ENCODE measurements at regions not wholly inside any gene's neighbourhood (a gene's known extent, or its start where the extent isn't known, plus 50 kb on each side); places are given as distances from the start of the nearest gene placed in this dataset.
"Not testable (repeated sequence)": the region's sequence is repeated elsewhere in the genome, so short reads cannot be mapped to it uniquely, and the experiment has no call there.

GRCh38 chr13:100773923-100774663 lies 99.5 kb upstream of the TMTC4 start:
- intact Hi-C loops (cut with micrococcal nuclease): no loop called here

- intact Hi-C loops (cut with micrococcal nuclease): no loop called here
Measured at GRCh38 chr13:100773429-100773828, 98.8 kb upstream of the TMTC4 start.

GRCh38 chr13:100767192-100767591 lies 92.6 kb upstream of the TMTC4 start:
- intact Hi-C loops (cut with micrococcal nuclease): no loop called here

GRCh38 chr13:100766570-100766969 lies 92.0 kb upstream of the TMTC4 start:
- intact Hi-C loops (cut with micrococcal nuclease): not testable (repeated sequence)

GRCh38 chr13:100764937-100765336 lies 90.3 kb upstream of the TMTC4 start:
- intact Hi-C loops (cut with micrococcal nuclease): no loop called here

- intact Hi-C loops (cut with micrococcal nuclease): not testable (repeated sequence)
Measured at GRCh38 chr13:100762126-100762525, 87.5 kb upstream of the TMTC4 start.

- intact Hi-C loops (cut with micrococcal nuclease): no loop called here
Measured at GRCh38 chr13:100755891-100756290, 81.3 kb upstream of the TMTC4 start.

- intact Hi-C loops (cut with micrococcal nuclease): no loop called here
Measured at GRCh38 chr13:100754459-100754858, 79.9 kb upstream of the TMTC4 start.

- intact Hi-C loops (cut with micrococcal nuclease): no loop called here
Measured at GRCh38 chr13:100753376-100753775, 78.8 kb upstream of the TMTC4 start.

- intact Hi-C loops (cut with micrococcal nuclease): no loop called here
Measured at GRCh38 chr13:100751826-100752225, 77.2 kb upstream of the TMTC4 start.

GRCh38 chr13:100746953-100747683 lies 72.5 kb upstream of the TMTC4 start:
- intact Hi-C loops (cut with micrococcal nuclease): no loop called here

- intact Hi-C loops (cut with micrococcal nuclease): no loop called here
Measured at GRCh38 chr13:100738176-100738855, 63.7 kb upstream of the TMTC4 start.

- intact Hi-C loops (cut with micrococcal nuclease): no loop called here
Measured at GRCh38 chr13:100735494-100735893, 60.9 kb upstream of the TMTC4 start.

GRCh38 chr13:100734194-100734720 lies 59.7 kb upstream of the TMTC4 start:
- intact Hi-C loops (cut with micrococcal nuclease): no loop called here

- intact Hi-C loops (cut with micrococcal nuclease): no loop called here
Measured at GRCh38 chr13:100733261-100733660, 58.7 kb upstream of the TMTC4 start.

- intact Hi-C loops (cut with micrococcal nuclease): no loop called here
Measured at GRCh38 chr13:100728201-100728600, 53.6 kb upstream of the TMTC4 start.

GRCh38 chr13:100725472-100725871 lies 50.9 kb upstream of the TMTC4 start:
- intact Hi-C loops (cut with micrococcal nuclease): no loop called here

- intact Hi-C loops (cut with micrococcal nuclease): no loop called here
Measured at GRCh38 chr13:100724568-100724967, 50.0 kb upstream of the TMTC4 start.
